ENCODE measurements at regions not wholly inside any gene's neighbourhood (a gene's known extent, or its start where the extent isn't known, plus 50 kb on each side); places are given as distances from the start of the nearest gene placed in this dataset.

DNA sequence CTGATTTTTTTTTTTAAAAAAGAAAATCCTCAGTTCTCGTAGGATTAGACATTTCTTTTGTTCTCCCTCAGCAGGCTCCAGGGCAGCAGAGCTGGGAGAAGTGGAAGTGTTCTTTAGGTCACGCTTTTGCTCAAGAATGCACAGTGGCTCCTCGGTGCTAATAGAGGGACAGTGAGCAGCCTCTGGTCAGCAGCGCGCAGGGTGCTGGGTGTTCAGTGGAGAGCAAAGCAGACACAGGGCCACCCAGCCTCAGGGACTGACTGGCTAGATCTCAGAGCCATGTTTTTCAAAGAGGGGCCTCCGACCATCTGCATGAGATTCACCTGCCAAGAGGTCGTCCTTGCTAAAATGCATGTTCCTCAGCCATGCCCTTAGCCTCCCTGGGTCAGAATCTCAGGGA lies 218.8 kb downstream of the HAUS1 start:
- TF ChIP-seq POLR2A (IDR thresholded peaks at IDR 0.05; ENCODE audit: control extremely low read depth in 1 of 2, low read depth in 2 of 2, low read length in 2 of 2) (no peak), SIX5 (IDR thresholded peaks at IDR 0.05; ENCODE audit: low read depth, low read length) (no peak), RNF2 (IDR thresholded peaks at IDR 0.05; ENCODE audit: borderline replicate concordance, low read depth, low read length, missing control alignments, poor library complexity, severe bottlenecking) (no peak), BCL11A (IDR thresholded peaks at IDR 0.05; ENCODE audit: low read depth in 2 of 2, low read length in 2 of 2) (no peak), YY1 (IDR thresholded peaks at IDR 0.05; ENCODE audit: low read depth, low read length) (no peak), EZH2 (IDR thresholded peaks at IDR 0.05; ENCODE audit: low read depth, low read length, severe bottlenecking) (no peak), CTCF (IDR thresholded peaks at IDR 0.05; ENCODE audit: control extremely low read depth in 1 of 3, insufficient read depth in 1 of 3, low read depth in 1 of 3, low read length in 3 of 3) (no peak), GABPA (IDR thresholded peaks at IDR 0.05; ENCODE audit: borderline replicate concordance, insufficient read depth, low read length) (no peak), SUZ12 (IDR thresholded peaks at IDR 0.05; ENCODE audit: low read length) (no peak), SP1 (IDR thresholded peaks at IDR 0.05; ENCODE audit: low read depth, low read length) (no peak), TEAD4 (IDR thresholded peaks at IDR 0.05; ENCODE audit: low read depth, low read length) (no peak)

All from H1 (cell line).